ENCODE measurements at regions not wholly inside any gene's neighbourhood (a gene's known extent, or its start where the extent isn't known, plus 50 kb on each side); places are given as distances from the start of the nearest gene placed in this dataset.

DNA sequence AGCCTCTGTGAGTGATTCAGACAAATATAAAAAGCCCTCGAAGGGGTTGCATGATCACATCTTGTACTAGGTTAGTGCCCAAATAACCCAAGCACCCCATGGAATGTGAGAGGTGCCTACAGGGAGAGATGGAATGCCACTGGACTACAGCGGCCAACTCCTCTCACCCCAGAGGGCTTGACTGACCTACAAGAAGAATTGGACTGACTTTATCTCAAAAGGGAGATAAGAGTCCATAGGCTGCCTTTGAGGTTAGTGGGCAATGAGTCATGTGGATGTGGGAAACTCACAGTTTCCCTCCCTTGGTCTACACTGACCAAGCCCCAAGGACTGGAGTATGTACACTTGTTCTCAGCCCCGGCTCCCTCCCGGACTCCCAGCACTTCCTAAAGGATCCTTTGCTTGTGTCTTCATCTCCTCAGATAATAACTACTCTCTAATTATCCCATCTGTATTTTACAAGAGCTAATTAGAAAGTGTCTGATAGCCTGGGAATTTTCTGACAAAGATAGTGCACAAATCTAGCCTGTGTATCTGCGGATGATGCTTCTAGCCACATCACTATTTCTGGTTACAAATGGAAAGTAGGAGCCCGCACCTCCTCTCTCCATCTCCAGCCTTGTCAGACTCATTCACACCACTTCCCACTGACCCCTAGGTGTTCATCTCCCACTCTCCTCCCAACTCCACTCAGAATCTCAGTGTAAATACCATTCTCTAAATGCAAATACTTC lies 547.8 kb upstream of the TBL1XR1 start:
- TF ChIP-seq EZH2 (IDR thresholded peaks at IDR 0.05; ENCODE audit: borderline replicate concordance, low read length): no peak
- TF ChIP-seq, protein P1, sequence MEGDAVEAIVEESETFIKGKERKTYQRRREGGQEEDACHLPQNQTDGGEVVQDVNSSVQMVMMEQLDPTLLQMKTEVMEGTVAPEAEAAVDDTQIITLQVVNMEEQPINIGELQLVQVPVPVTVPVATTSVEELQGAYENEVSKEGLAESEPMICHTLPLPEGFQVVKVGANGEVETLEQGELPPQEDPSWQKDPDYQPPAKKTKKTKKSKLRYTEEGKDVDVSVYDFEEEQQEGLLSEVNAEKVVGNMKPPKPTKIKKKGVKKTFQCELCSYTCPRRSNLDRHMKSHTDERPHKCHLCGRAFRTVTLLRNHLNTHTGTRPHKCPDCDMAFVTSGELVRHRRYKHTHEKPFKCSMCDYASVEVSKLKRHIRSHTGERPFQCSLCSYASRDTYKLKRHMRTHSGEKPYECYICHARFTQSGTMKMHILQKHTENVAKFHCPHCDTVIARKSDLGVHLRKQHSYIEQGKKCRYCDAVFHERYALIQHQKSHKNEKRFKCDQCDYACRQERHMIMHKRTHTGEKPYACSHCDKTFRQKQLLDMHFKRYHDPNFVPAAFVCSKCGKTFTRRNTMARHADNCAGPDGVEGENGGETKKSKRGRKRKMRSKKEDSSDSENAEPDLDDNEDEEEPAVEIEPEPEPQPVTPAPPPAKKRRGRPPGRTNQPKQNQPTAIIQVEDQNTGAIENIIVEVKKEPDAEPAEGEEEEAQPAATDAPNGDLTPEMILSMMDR (conservative IDR thresholded peaks at IDR 0.05 in 1 of 2, IDR thresholded peaks at IDR 0.05 in 1 of 2; ENCODE audit: extremely low read depth in 1 of 2, insufficient read depth in 1 of 2, low read depth in 1 of 2, low read length in 2 of 2): no peak

Measured in mammary epithelial cell (primary cell).